ENCODE measurements at regions not wholly inside any gene's neighbourhood (a gene's known extent, or its start where the extent isn't known, plus 50 kb on each side); places are given as distances from the start of the nearest gene placed in this dataset.
"Not testable (repeated sequence)": the region's sequence is repeated elsewhere in the genome, so short reads cannot be mapped to it uniquely, and the experiment has no call there.

GRCh38 chr10:46175831-46176230 lies 111.0 kb upstream of the ANTXRL start:
- no peak for FAIRE-seq
- DNase-seq (ENCODE audit: insufficient read length, low spot score) = no peak
- no peak for TF ChIP-seq CTCF (IDR thresholded peaks at IDR 0.05; ENCODE audit: insufficient read depth, missing control alignments)

GRCh38 chr10:46187431-46187830 lies 99.4 kb upstream of the ANTXRL start:
- FAIRE-seq; DNase-seq (ENCODE audit: insufficient read length, low spot score): not testable (repeated sequence)

GRCh38 chr10:46197050-46197449 lies 89.7 kb upstream of the ANTXRL start:
- FAIRE-seq (no peak), DNase-seq (ENCODE audit: insufficient read length, low spot score) (no peak)
- no peak for TF ChIP-seq CTCF (IDR thresholded peaks at IDR 0.05; ENCODE audit: insufficient read depth, missing control alignments)

- FAIRE-seq (no peak), DNase-seq (ENCODE audit: insufficient read length, low spot score) (no peak)
- no peak for TF ChIP-seq CTCF (IDR thresholded peaks at IDR 0.05; ENCODE audit: insufficient read depth, missing control alignments)
Measured at GRCh38 chr10:46198516-46198915, 88.3 kb upstream of the ANTXRL start.

GRCh38 chr10:46202405-46202804 lies 84.4 kb upstream of the ANTXRL start:
- not testable (repeated sequence) for FAIRE-seq

GRCh38 chr10:46204482-46205102 lies 82.2 kb upstream of the ANTXRL start:
- DNase-seq (ENCODE audit: insufficient read length, low spot score); FAIRE-seq: not testable (repeated sequence)

More at GRCh38 chr10:46202405-46202804, 84.4 kb upstream of the ANTXRL start:
- not testable (repeated sequence) for DNase-seq (ENCODE audit: insufficient read length, low spot score)

- not testable (repeated sequence) for FAIRE-seq; DNase-seq (ENCODE audit: insufficient read length, low spot score)
Measured at GRCh38 chr10:46210427-46210826, 76.4 kb upstream of the ANTXRL start.

GRCh38 chr10:46215426-46215825 lies 71.4 kb upstream of the ANTXRL start:
- FAIRE-seq (no peak), DNase-seq (ENCODE audit: insufficient read length, low spot score) (no peak)
- TF ChIP-seq CTCF (IDR thresholded peaks at IDR 0.05; ENCODE audit: insufficient read depth, missing control alignments) = no peak

GRCh38 chr10:46216003-46216634 lies 70.7 kb upstream of the ANTXRL start:
- TF ChIP-seq CTCF (IDR thresholded peaks at IDR 0.05; ENCODE audit: insufficient read depth, missing control alignments) = no peak
- no peak for FAIRE-seq

More at GRCh38 chr10:46216003-46216634, 70.7 kb upstream of the ANTXRL start:
- no peak for DNase-seq (ENCODE audit: insufficient read length, low spot score)
